ENCODE measurements at regions not wholly inside any gene's neighbourhood (a gene's known extent, or its start where the extent isn't known, plus 50 kb on each side); places are given as distances from the start of the nearest gene placed in this dataset.

- DNase-seq: no peak
Measured at GRCh38 chr5:89015409-89015808, 132.4 kb upstream of the MEF2C start.

- DNase-seq: no peak
Measured at GRCh38 chr5:89011778-89012711, 129.1 kb upstream of the MEF2C start.

GRCh38 chr5:89010512-89010911, 127.5 kb upstream of the MEF2C start:
- DNase-seq: no peak

GRCh38 chr5:89008291-89008690, 125.3 kb upstream of the MEF2C start:
- no peak for DNase-seq

- DNase-seq: no peak
Measured at GRCh38 chr5:89005990-89006389, 123.0 kb upstream of the MEF2C start.

- DNase-seq: no peak
Measured at GRCh38 chr5:89004379-89004778, 121.4 kb upstream of the MEF2C start.

- DNase-seq: no peak
Measured at GRCh38 chr5:89003563-89004036, 120.6 kb upstream of the MEF2C start.

GRCh38 chr5:88999853-89000252, 116.9 kb upstream of the MEF2C start:
- DNase-seq: no peak

- no peak for DNase-seq
Measured at GRCh38 chr5:88997937-88998336, 115.0 kb upstream of the MEF2C start.

- no peak for DNase-seq
Measured at GRCh38 chr5:88984040-88984439, 101.1 kb upstream of the MEF2C start.

GRCh38 chr5:88979726-88980125, 96.7 kb upstream of the MEF2C start:
- no peak for DNase-seq

GRCh38 chr5:88979244-88979643, 96.3 kb upstream of the MEF2C start:
- no peak for DNase-seq

- DNase-seq: no peak
Measured at GRCh38 chr5:88976914-88977313, 93.9 kb upstream of the MEF2C start.

- DNase-seq: no peak
Measured at GRCh38 chr5:88967633-88968585, 84.9 kb upstream of the MEF2C start.

- no peak for DNase-seq
Measured at GRCh38 chr5:88964831-88965230, 81.8 kb upstream of the MEF2C start.

- no peak for DNase-seq
Measured at GRCh38 chr5:88957013-88957412, 74.0 kb upstream of the MEF2C start.

GRCh38 chr5:88956416-88956815, 73.4 kb upstream of the MEF2C start:
- no peak for DNase-seq

- no peak for DNase-seq
Measured at GRCh38 chr5:88955403-88955802, 72.4 kb upstream of the MEF2C start.

- DNase-seq: no peak
Measured at GRCh38 chr5:88954511-88954910, 71.5 kb upstream of the MEF2C start.

- DNase-seq: no peak
Measured at GRCh38 chr5:88952996-88953643, 70.1 kb upstream of the MEF2C start.

- no peak for DNase-seq
Measured at GRCh38 chr5:88952344-88952743, 69.4 kb upstream of the MEF2C start.

GRCh38 chr5:88951457-88951856, 68.5 kb upstream of the MEF2C start:
- no peak for DNase-seq
